Coronary artery (tissue), 2 donors: ENCODE measurements at regions not wholly inside any gene's neighbourhood (a gene's known extent, or its start where the extent isn't known, plus 50 kb on each side); places are given as distances from the start of the nearest gene placed in this dataset.

Experiments used
- DNase-seq: peaks from one replicate; pipeline ENCODE4 v3.0.0-alpha.2; 2017; ENCODE audit warnings: low spot score
- H3K27ac ChIP-seq, 2 donors: fragments of 200-600 bp; sonication (generic); one replicate each; pipeline ENCODE4 v1.5.1; 2016 to 2019
- H3K4me3 ChIP-seq: fragments of 200-600 bp; sonication (generic); 2 replicates; pipeline ENCODE4 v1.5.1; 2016; ENCODE audit warnings: mild to moderate bottlenecking, moderate library complexity
- CTCF ChIP-seq: fragments of 200-600 bp; sonication (generic); IDR thresholded peaks from one replicate; pipeline ENCODE4 v1.5.1; 2019; ENCODE audit warnings: antibody characterized with exemption

- no peak for TF ChIP-seq CTCF
- no peak for DNase-seq
- no peak overlapping the region for H3K27ac ChIP-seq
- no peak overlapping the region for H3K4me3 ChIP-seq
These were observed 722.3 kb upstream of the FLRT2 start for GRCh38 chr14:84807673-84808072.

GRCh38 chr14:84809158-84809557 lies 720.8 kb upstream of the FLRT2 start:
- Histone ChIP-seq H3K4me3 (no peak overlapping the region), H3K27ac (no peak overlapping the region)
- DNase-seq, result no peak
- TF ChIP-seq CTCF, result no peak

- Histone ChIP-seq H3K27ac (no peak overlapping the region), H3K4me3 (no peak overlapping the region)
- DNase-seq, result no peak
- no peak for TF ChIP-seq CTCF
These were observed 715.6 kb upstream of the FLRT2 start for GRCh38 chr14:84814391-84814790.

GRCh38 chr14:84819528-84819927 lies 710.4 kb upstream of the FLRT2 start:
- no peak for TF ChIP-seq CTCF
- DNase-seq, result no peak

DNA sequence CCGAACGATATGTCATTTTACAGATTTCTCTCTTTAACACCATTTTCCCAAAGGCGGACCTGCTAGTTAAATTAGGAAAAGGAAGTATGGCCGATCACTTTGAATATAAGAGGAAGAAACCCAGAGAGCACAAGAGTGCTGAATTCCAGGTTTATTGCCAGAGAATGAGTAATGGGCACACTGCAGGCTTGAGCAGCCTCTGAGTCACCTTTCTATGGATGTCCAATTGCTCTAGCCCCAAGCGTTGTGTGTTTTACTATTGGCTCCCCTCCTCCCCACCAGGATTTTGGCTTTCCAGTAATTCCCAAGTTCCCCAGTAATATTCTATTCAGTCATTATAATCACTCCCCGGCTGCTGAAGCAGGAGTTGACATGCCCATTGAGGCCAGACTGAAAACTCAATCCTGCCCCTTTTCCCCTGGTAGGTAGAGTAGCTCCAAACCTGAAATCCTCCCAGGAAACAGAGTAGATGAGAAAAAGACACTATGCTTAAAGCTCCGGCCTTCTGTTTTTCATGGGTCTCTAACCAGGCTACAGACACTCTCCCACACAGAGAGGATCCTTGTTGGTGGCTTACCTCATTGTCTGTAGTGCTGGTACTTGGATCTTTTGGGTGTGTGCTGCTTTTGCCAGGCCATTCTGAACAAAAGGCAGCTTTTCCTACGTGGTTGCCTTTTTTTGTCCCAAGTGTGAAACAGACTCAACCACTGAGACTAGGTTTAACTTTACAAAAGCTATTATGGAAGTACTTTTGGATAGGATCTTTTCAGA lies 704.3 kb upstream of the FLRT2 start:
- no peak for TF ChIP-seq CTCF
- no peak overlapping the region for H3K4me3 ChIP-seq
- DNase-seq, result no peak
- no peak overlapping the region for H3K27ac ChIP-seq

More at GRCh38 chr14:84819528-84819927, 710.4 kb upstream of the FLRT2 start:
- H3K4me3 ChIP-seq, result no peak overlapping the region
- no peak overlapping the region for H3K27ac ChIP-seq

- no peak for TF ChIP-seq CTCF
- no peak overlapping the region for H3K27ac ChIP-seq
- H3K4me3 ChIP-seq, result no peak overlapping the region
- DNase-seq, result no peak
These were observed 703.6 kb upstream of the FLRT2 start for GRCh38 chr14:84826294-84826693.

- no peak for DNase-seq
- no peak for TF ChIP-seq CTCF
- Histone ChIP-seq H3K4me3 (no peak overlapping the region), H3K27ac (no peak overlapping the region)
These were observed 679.3 kb upstream of the FLRT2 start for GRCh38 chr14:84850595-84850994.
